ENCODE measurements at regions not wholly inside any gene's neighbourhood (a gene's known extent, or its start where the extent isn't known, plus 50 kb on each side); places are given as distances from the start of the nearest gene placed in this dataset.

GRCh38 chr7:15753887-15754579, 67.5 kb upstream of the MEOX2 start:
- TF ChIP-seq MAX (IDR thresholded peaks at IDR 0.05; ENCODE audit: low read depth, low read length) (no peak), POLR2A (IDR thresholded peaks at IDR 0.05; ENCODE audit: extremely low read depth, insufficient read length) (no peak), MYC (IDR thresholded peaks at IDR 0.05; ENCODE audit: low read depth, low read length) (no peak), CTCF (IDR thresholded peaks at IDR 0.05; ENCODE audit: low read depth, low read length) (no peak)
- no peak overlapping the region for H3K4me3 ChIP-seq (ENCODE audit: low read depth, low read length)
- no peak for DNase-seq (ENCODE audit: low read depth)

GRCh38 chr7:15752377-15752776, 65.9 kb upstream of the MEOX2 start:
- no peak for DNase-seq (ENCODE audit: low read depth)
- TF ChIP-seq MYC (IDR thresholded peaks at IDR 0.05; ENCODE audit: low read depth, low read length): no peak
- no peak for TF ChIP-seq CTCF (IDR thresholded peaks at IDR 0.05; ENCODE audit: low read depth, low read length)
- TF ChIP-seq POLR2A (IDR thresholded peaks at IDR 0.05; ENCODE audit: extremely low read depth, insufficient read length): no peak
- TF ChIP-seq MAX (IDR thresholded peaks at IDR 0.05; ENCODE audit: low read depth, low read length): no peak
- H3K4me3 ChIP-seq (ENCODE audit: low read depth, low read length): no peak overlapping the region

- TF ChIP-seq MAX (IDR thresholded peaks at IDR 0.05; ENCODE audit: low read depth, low read length) (no peak), MYC (IDR thresholded peaks at IDR 0.05; ENCODE audit: low read depth, low read length) (no peak), POLR2A (IDR thresholded peaks at IDR 0.05; ENCODE audit: extremely low read depth, insufficient read length) (no peak), CTCF (IDR thresholded peaks at IDR 0.05; ENCODE audit: low read depth, low read length) (no peak)
- DNase-seq (ENCODE audit: low read depth): no peak
- no peak overlapping the region for H3K4me3 ChIP-seq (ENCODE audit: low read depth, low read length)
Measured at GRCh38 chr7:15751191-15751701, 64.8 kb upstream of the MEOX2 start.

- no peak overlapping the region for H3K4me3 ChIP-seq (ENCODE audit: low read depth, low read length)
- no peak for DNase-seq (ENCODE audit: low read depth)
- TF ChIP-seq MAX (IDR thresholded peaks at IDR 0.05; ENCODE audit: low read depth, low read length) (no peak), CTCF (IDR thresholded peaks at IDR 0.05; ENCODE audit: low read depth, low read length) (no peak), POLR2A (IDR thresholded peaks at IDR 0.05; ENCODE audit: extremely low read depth, insufficient read length) (no peak), MYC (IDR thresholded peaks at IDR 0.05; ENCODE audit: low read depth, low read length) (no peak)
Measured at GRCh38 chr7:15750727-15751126, 64.2 kb upstream of the MEOX2 start.

- no peak for TF ChIP-seq MAX (IDR thresholded peaks at IDR 0.05; ENCODE audit: low read depth, low read length)
- no peak for TF ChIP-seq CTCF (IDR thresholded peaks at IDR 0.05; ENCODE audit: low read depth, low read length)
- TF ChIP-seq POLR2A (IDR thresholded peaks at IDR 0.05; ENCODE audit: extremely low read depth, insufficient read length): no peak
- no peak for TF ChIP-seq MYC (IDR thresholded peaks at IDR 0.05; ENCODE audit: low read depth, low read length)
- H3K4me3 ChIP-seq (ENCODE audit: low read depth, low read length): no peak overlapping the region
- DNase-seq (ENCODE audit: low read depth): no peak
Measured at GRCh38 chr7:15749631-15750030, 63.1 kb upstream of the MEOX2 start.

All from NB4 (cell line).